ENCODE measurements at regions not wholly inside any gene's neighbourhood (a gene's known extent, or its start where the extent isn't known, plus 50 kb on each side); places are given as distances from the start of the nearest gene placed in this dataset.
"Not testable (repeated sequence)": the region's sequence is repeated elsewhere in the genome, so short reads cannot be mapped to it uniquely, and the experiment has no call there.

DNA sequence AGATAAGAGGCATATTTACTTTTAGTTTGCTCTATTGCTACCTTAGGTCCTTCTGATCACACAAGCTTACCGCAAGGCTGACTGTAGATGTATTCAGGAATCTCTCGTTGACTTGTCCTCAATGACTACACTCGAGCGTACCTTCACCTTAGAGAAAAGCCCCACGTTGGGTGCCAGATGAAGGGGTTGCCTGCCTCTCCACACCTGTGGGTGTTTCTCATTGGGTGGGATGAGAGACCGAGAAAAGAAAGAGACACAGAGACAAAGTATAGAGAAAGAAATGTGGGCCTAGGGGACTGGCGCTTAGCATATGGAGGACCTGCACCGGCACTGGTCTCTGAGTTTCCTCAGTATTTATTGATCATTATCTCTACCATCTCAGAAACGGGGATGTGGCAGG lies 51.8 kb downstream of the ASCL4 start:
- FAIRE-seq, result no peak

DNA sequence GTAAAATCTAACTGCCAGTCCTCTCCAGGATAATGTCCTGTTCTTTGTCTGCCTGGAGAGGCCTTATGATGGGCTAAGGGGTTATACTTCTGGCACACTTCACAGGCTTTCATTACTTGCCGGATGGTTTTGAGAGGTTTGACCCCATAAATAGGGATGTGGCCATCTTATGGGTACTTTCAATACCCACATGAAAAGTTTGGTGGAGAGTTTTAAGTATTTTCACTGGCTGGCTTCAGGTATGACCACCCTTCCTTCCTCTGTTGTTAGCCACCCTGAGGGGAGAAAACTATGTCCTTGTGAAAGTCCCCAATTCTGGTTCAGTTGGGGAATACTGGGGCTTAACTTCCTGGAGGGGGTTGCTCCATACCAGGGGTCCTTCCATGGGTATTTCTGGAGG lies 54.8 kb downstream of the ASCL4 start:
- FAIRE-seq, result no peak

DNA sequence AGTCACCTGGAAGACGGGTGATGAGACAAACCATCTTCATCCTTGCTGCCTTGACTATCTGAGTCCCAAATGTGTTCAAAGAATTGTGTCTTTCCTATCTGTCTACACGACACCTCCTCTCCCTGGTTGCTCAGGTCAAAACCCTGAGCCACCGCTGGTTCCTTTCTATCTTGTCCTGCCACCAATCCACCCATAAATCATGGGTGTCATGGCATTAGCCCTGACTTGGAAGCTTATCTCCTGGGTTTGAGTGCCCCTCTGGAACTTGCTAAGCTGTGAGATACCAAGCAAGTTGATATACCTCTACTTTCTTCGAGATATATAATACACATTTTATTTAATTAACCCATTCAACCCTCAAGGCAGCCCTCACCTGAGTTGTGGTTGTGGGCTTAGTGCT lies 57.9 kb downstream of the ASCL4 start:
- FAIRE-seq, result no peak

DNA sequence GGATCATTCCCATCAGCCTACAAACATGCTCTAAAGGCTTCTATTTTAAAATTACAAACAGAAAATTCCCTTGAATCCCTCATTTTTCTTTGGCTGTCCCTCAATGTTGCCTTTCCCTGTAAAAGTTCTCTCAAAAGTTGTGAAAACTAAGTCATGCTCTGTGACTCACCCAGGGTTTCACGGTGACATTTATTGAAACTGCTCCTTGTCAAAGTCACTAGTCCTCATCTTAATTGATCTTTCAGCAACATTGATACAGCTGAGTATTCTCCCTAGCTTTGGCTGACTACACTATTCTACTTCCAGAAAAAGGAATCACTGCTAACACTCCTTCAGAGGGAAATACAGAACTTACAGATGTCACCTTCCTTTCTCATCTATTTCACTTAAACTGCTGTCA lies 65.7 kb downstream of the ASCL4 start:
- FAIRE-seq, result no peak

DNA sequence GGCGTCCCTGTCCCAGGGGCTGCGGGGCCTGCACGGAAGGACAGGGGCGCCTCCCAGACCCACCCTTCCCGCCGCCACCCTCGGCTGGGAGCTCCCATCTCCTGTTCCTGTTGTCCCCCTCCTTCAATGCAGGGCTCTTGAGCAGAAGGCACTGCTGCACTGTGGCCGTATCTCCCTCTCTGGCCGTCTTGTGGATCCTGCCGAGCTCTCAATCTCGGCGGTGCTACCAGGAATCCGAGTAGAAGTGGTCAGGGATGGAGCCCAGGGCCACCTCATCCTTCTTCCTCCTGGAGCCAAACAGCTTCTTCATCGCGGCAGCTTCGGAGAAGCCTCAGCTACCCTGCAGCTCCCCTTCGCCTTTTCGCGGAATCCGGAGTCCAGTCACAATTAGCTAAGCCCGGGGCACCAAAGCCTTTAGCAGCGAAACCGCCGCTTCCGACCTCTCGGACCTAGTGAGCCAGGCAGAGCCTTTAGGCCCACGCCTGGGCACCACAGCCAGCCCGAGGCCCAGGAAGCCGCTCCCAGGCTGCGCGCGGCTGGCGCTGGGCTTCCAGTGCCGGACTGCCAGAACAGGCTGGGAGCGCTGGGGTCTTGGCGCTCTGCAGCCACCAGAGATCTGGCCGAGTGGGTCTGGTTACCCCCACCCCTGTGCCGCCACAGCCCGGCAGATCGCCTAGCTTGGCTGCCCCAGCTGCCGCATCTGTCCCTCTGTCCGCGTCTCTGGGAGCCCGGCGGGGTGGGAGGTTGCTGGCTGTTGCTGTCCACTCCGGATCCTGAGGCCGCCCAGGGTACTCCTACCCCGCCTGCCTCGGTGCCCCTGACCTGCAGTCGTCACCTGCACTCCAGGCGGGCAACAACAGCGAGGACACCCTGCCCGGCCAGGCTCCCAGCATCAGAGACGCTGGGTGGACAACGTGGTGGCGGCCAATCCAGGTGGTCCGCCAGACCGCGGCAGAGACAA lies 69.1 kb downstream of the ASCL4 start:
- FAIRE-seq, result no peak

DNA sequence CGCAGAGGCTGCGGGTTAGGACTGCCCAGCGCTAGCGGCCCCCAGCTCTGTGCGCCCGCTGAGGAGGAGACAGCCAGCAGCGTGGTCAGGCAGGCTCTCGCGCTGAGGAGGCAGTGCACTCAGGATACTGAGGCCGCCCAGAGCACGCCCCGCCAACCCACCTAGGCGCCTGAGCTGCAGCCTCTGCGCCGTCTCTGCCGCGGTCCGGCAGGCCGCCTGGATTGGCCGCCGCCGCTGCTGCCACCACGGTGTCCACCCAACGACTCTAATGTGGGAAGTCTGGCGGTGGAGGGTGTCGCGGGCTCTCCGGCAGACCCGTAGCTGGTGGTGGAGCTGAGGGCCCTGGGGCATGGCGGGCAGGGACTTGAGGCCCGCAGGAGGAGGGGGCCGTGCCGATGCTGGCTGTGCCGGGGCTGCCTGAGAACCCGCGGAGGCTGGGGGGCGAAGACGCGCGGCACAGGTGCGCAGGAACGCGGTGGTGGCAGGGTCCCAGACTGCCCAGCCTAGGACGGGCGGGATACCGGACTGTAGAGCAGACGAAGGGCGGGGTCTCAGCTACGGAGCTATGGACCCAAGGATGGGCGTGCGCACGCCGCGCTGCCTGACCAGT lies 69.9 kb downstream of the ASCL4 start:
- no peak for FAIRE-seq

DNA sequence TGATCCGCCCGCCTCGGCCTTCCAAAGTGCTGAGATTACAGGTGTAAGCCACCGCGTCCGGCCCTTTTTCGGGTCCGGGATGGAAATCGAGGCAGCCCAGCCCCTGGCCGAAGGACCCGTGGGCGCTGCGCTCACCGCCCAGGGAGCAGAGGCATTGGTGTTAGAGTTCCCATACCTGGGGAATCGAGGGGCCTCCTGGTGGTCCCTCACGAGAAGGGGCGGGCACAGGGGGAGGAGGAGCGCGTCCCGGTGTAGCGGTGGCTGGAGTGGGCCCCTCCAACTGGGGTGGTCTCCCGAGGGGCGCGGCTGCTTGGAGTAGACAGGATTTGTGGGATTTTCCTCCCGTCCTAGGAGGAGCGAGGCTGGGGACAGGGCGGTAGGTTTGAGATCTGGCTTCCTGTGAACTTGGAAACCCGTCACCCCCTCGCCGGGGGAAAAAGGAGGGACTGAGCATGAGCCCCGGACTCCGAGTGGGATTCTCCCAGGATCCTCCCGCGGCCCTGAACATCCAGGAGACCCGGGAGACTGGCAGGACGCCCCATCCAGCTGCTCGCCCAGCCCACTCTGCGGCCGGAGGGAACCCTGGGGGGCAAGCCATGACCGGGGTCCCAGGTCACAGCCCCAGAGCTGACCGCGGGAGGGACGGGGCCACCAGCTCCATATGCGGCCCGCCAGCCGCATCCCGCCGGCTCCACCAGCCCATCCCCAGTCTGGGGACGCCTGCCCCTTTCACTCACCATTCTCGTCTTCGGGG lies 70.9 kb downstream of the ASCL4 start:
- no peak for FAIRE-seq

DNA sequence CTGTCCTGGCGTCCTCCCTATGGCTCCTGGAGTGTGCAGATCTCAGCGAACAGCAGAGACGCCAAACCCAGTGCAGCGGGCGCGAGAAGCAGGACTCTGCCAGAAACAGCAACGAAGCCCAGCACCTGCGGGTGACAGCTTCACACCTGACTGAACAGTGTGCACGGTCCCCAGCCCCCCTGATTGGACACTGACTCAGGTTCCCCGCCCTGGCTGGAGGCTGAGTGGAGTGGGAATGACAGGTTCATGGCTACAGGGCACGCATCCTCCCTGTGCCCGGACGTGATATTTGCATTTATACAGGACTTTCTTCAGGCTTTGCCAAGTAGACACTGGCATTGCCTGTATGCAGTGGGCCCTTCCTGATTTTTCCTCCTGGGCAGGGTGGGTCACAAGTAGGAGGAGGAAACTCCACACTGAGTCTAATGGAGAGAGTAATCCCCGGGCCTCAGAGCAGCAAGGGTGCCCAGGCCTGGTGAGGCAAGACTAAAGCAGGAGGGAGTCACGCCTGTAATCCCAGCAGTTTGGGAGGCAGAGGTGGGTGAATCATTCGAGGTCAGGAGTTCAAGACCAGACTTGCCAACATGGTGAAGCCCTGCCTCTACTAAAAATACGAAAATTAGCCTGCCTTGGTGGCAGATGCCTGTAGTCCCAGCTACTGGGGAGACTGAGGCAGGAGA lies 71.6 kb downstream of the ASCL4 start:
- FAIRE-seq, result no peak

DNA sequence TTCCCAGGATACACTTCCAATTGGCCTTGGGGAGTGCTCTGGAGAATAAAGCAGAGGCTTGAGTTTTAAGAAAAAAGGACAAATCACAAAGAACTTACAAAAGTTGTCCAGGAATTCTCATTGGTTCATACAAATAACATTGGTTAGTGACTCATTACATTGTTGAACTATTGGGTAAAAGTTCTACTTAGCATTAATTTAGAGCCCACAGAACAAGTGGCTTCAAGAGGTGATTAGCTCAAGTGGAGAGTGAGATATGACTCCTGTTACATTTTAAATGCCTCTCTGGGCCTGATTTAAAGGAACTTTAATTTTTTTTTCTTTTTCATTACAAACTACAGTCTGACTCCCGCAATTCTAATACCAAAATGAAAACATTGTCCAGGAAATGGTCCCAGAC lies 72.9 kb downstream of the ASCL4 start:
- no peak for FAIRE-seq

DNA sequence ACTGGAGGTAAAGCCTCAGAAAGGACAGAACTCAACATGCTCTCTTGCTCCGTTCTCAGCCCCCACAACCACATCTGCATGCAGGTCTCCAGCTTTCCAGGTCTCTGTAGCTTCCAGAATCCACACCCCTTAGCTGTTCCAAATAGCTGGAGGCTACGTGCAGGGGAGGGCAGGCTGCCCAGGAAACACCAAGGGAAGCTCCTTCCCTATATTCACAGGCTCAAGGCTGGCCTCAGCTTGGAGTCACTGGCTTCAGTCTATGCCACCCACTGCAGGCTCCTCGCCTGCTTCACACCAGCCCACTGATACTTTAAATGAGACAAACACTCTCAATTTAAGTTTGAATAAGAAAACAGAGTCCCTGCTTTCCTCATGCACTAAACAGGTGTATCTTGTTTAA lies 73.3 kb downstream of the ASCL4 start:
- FAIRE-seq, result no peak

DNA sequence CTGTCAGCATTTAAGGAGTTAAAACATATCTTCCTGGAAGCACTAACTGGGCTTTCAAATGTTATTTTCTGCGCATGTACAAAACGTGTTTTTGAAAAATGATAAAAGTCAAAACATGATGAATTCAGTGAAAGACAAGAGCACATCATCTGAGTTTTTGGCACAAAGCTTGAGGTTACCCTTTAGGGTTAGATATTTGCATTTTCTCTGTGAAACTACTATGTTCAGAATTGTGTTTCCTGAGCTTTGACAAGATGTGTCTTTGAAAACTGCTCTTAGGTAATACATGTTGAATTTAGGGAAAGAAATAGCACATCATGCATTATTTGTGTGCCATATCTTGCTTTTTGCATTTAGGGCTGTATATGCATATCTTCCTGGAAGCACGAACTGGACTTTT lies 79.0 kb downstream of the ASCL4 start:
- no peak for FAIRE-seq

DNA sequence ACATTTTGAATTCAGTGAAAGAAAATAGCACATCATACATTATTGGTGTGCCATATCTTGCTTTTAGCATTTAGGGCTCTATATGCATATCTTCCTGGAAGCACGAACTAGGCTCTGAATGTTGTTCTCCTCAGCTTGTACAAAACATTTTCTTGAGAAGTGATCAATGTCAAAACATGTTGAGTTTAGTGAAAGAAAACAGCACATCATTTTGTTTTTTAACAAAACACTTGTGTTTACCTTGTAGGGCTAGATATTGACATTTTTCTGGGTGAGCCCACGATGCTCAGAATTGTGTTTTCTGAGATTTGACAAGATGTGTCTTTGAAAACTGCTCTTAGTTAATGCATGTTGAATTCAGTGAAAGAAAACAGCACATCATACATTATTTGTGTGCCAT lies 81.0 kb downstream of the ASCL4 start:
- no peak for FAIRE-seq

DNA sequence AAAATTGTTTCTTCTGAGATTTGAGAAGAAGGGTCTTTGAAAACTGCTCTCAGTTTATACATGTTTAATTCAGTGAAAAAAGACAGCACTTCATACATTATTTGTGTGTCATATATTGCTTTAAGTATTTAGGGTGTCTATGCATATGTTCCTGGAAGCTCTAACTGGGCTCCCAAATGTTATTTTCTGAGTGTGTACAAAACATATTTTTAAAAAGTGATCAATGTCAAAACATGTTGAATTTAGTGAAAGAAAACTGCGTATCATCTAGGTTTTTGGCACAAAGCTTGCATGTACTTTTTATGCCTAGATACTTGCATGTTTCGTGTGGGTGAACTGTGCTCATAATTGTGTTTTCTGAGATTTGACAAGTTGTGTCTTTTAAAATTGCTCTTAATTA lies 81.6 kb downstream of the ASCL4 start:
- no peak for FAIRE-seq

DNA sequence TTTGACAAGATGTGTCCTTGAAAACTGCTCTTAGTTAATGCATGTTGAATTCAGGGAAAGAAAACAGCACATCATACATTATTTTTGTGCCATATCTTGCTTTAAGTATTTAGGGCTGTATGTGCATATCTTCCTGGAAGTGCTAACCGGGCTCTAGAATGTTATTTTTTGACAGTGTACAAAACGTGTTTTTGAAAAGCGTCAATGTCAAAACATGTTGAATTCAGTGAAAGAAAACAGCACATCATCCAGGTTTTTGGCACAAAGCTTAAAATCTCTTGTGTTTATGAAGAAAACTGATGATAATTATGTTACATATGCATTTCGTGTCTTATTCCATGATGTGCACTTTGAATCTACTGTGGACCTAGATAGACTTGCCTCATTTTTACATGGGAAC lies 82.7 kb downstream of the ASCL4 start:
- no peak for FAIRE-seq

DNA sequence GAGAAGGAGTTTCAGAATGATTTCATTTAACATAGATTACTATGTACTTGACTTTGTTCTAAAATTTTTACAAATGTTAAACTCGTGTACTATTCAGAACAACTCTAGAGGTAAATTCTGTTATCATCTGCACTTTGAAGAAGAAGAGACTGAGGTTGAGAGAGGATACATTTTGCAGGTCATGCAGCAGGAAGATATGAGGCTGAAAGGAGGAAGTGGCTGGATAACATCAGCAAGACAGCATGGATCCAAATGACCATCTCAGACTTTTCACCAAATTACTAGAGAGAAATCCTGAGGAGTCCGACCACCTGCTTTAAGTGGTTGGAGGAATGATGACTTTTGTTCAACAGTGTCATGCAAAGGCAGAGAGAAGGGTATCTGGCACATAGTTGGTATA lies 84.9 kb downstream of the ASCL4 start:
- FAIRE-seq, result no peak

DNA sequence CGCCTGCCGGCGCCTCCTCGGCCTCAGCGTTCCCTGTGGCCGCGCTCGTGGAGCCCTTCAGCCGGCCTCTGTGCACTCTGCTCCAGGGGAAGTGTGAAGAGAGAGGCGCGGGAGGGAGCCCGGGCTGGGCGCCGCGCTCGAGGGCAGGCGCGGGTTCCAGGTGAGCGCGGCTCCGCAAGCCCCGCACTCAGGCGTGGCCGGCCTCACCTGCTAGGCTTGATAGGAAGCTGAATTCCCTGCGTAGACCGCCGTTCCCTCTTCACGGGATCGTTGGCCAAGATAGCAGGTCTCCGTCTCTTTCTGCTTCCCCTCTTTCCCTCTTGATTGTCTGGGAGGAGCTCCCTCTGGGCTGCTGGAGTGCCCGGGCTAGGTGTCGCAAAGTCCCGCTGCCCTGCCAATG lies 89.7 kb downstream of the ASCL4 start:
- no peak for FAIRE-seq

DNA sequence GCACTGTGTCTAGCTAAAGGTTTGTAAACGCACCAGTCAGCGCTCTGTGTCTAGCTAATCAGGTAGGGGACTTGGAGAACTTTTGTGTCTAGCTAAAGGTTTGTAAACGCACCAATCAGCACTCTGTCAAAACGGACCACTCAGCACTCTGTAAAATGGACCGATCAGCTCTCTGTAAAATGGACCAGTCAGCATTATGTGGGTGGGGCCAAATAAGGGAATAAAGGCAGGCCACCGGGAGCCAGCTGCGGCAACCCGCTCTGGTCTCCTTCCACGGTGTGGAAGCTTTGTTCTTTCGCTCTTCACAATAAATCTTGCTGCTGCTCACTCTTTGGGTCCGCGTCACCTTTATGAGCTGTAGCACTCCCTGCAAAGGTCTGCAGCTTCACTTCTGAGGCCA lies 90.2 kb downstream of the ASCL4 start:
- not testable (repeated sequence) for FAIRE-seq

DNA sequence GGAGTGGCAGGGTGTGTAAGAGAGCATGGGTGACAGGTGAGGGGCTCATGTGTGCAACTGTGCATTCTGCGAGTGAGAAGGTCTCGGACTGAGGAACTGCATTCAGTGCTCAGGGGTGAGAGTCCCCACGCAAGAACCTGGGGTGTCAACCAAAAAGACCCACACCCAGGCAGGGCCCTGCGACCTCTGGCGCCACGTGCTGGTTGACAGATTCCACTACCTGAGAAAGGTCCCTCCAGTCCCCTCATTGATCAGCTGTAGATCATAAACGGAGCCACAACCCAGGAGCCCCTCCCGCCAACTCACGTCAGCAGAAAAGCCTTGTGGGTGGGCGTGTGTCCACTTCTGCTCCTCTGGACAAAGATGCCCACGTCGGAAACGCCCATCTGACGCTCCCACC lies 98.7 kb downstream of the ASCL4 start:
- FAIRE-seq, result no peak

DNA sequence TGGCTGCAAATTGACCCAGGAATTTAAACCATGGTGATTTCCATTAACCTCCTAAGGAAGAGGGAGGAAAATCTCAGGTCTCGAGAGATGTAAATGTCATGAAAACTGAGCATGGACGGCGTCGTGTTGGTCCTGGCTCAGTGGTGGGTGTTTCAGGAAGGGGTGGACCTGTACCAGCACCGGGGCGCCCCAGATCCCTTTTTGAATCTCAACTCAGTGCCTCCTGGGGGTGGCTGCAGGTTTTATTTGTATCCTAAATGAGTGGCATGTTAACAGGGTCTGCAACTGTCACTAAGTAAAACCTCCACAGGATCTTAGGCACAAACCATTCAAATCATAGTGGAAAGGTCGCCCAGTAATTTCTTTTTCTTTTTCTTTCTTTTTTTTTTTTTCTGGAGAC lies 101.3 kb downstream of the ASCL4 start:
- FAIRE-seq, result no peak

DNA sequence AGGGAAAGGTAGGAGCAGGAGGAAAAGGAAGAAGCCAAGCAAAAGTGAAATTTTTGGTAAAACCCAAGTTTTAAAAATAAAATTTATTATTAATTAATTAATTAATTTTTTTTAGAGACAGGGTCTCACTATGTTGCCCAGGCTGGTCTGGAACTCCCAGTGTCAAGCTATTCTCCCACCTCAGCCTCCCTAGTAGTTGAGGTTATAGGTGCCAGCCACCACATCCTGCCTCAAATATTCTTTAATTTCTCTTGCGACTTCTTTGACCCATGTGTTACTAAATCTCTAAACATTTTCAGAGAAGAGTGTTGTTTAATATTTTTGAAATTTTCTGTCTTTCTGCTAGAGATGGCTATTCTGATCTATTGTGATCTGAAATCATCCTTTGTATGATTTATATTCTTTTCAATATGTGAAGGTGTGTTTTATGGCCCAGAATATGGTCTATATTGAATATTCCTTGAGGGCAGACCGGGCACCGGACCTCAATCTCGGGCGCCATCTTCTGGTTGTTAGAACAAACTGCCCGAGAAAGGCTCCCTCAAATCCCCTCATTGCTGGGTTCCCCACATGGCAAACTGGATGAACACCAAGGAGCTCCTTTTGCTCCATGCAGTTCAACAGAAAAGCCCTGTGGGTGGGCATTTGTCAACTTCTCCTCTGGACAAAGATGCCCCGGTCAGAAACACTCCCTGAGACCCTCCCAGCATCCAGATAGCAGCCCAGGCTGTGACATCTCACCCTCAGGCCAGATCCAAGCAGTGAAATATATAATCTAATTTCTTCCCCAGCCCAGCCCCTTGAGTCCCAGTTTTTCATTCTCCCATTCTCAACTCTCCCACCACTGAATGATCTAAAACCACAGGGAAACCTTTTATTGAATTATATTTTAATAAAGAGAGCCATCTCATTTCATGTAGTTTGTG lies 110.5 kb downstream of the ASCL4 start:
- FAIRE-seq, result no peak

DNA sequence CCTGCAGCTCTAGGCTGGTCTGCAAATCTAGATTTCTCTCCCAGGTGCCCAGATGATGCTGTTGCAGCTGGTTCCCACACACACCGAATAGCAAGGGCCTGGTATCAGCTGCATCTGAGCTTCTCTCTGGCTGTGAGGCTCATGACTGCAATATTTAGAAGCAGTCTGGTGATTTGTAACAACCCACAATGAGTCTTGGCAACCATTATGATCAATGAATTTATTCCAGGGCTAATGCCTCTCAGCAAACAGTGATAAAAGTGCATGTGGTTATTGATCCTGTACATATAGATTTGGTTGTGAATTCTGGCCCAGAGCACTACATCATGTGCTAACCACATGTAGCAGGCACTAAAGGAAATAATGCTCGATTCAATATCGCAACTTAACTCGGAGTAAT lies 114.3 kb downstream of the ASCL4 start:
- no peak for FAIRE-seq

DNA sequence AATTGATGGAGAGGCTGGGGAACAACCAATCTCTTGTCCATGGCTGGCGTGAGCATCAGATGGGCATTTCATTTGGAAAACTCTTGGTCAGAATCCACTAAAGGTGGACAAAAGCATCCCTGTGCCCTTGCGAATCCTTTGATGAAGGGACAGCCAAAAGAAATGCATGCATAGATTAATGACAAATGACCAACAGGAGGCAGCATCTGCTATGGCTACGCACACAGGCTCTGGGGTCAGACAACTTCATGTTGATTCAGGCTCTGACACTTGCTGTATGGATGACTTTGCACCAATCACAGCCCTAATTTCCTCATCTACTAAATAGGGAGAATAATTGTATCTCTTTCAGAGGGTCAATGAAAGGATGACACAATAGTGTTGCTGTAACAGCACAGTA lies 117.5 kb downstream of the ASCL4 start:
- FAIRE-seq, result no peak

Measured in TTC549 (cell line).